ACC112 (cell line): ENCODE measurements at regions not wholly inside any gene's neighbourhood (a gene's known extent, or its start where the extent isn't known, plus 50 kb on each side); places are given as distances from the start of the nearest gene placed in this dataset.

Source experiments
- H2AFZ ChIP-seq: fragments of 200-600 bp; sonication (generic); one replicate; pipeline ENCODE4 v1.6.0; 2017; ENCODE audit warnings: antibody characterized with exemption, low read length; ENCODE audit not compliant: unreplicated experiment
- H3K27ac ChIP-seq: fragments of 200-600 bp; sonication (generic); 2 replicates; pipeline ENCODE4 v1.5.1; 2014; ENCODE audit warnings: low read depth, mild to moderate bottlenecking, antibody characterized with exemption, low read length, moderate library complexity
- H3K27me3 ChIP-seq: fragments of 200-600 bp; sonication (generic); 2 replicates; pipeline ENCODE4 v1.6.1; 2014; ENCODE audit warnings: mild to moderate bottlenecking, antibody characterized with exemption, low read length, moderate library complexity, mixed read lengths; ENCODE audit not compliant: insufficient read depth
- H3K36me3 ChIP-seq: fragments of 200-600 bp; sonication (generic); 2 replicates; pipeline ENCODE4 v1.6.1; 2016; ENCODE audit warnings: mild to moderate bottlenecking, antibody characterized with exemption, low read length, moderate library complexity, mixed read lengths; ENCODE audit not compliant: insufficient read depth
- H3K4me1 ChIP-seq: fragments of 200-600 bp; sonication (generic); one replicate; pipeline ENCODE4 v1.6.1; 2016; ENCODE audit warnings: low read length, mixed read lengths; ENCODE audit not compliant: insufficient read depth, unreplicated experiment, control insufficient read depth
- H3K4me3 ChIP-seq: fragments of 200-600 bp; sonication (generic); 2 replicates; pipeline ENCODE4 v1.5.1; 2014; ENCODE audit warnings: mild to moderate bottlenecking, low read depth, low read length
- H3K79me2 ChIP-seq: fragments of 200-600 bp; sonication (generic); one replicate; pipeline ENCODE4 v1.6.0; 2016; ENCODE audit warnings: low read length; ENCODE audit not compliant: control insufficient read depth, unreplicated experiment, insufficient read depth

- Histone ChIP-seq H3K27ac (no peak overlapping the region), H3K4me3 (no peak overlapping the region), H3K36me3 (no peaks in the 10 kb centered on the region), H2AFZ (no peak overlapping the region), H3K79me2 (no peaks in the 10 kb centered on the region), H3K27me3 (no peaks in the 10 kb centered on the region), H3K4me1 (no peaks in the 10 kb centered on the region)
These were observed 815.7 kb downstream of the BRD1 start for GRCh38 chr22:49011769-49012648.

GRCh38 chr22:49011379-49011768 lies 816.3 kb downstream of the BRD1 start:
- Histone ChIP-seq H3K4me1 (no peaks in the 10 kb centered on the region), H3K36me3 (no peaks in the 10 kb centered on the region), H3K4me3 (no peak overlapping the region), H3K27me3 (no peaks in the 10 kb centered on the region), H3K79me2 (no peaks in the 10 kb centered on the region), H2AFZ (no peak overlapping the region), H3K27ac (no peak overlapping the region)

- Histone ChIP-seq H2AFZ (no peak overlapping the region), H3K27ac (no peak overlapping the region), H3K4me1 (no peaks in the 10 kb centered on the region), H3K79me2 (no peaks in the 10 kb centered on the region), H3K4me3 (no peak overlapping the region), H3K27me3 (no peaks in the 10 kb centered on the region), H3K36me3 (no peaks in the 10 kb centered on the region)
These were observed 816.8 kb downstream of the BRD1 start for GRCh38 chr22:49010901-49011300.

- no peaks in the 10 kb centered on the region for H3K4me1 ChIP-seq
These were observed 817.4 kb downstream of the BRD1 start for GRCh38 chr22:49010070-49010863.

GRCh38 chr22:49009359-49010063 lies 818.2 kb downstream of the BRD1 start:
- no peaks in the 10 kb centered on the region for H3K4me1 ChIP-seq
- no peak overlapping the region for H3K4me3 ChIP-seq
- no peaks in the 10 kb centered on the region for H3K27me3 ChIP-seq
- H3K79me2 ChIP-seq: no peaks in the 10 kb centered on the region
- no peak overlapping the region for H3K27ac ChIP-seq
- no peak overlapping the region for H2AFZ ChIP-seq
- no peaks in the 10 kb centered on the region for H3K36me3 ChIP-seq

More at GRCh38 chr22:49010070-49010863, 817.4 kb downstream of the BRD1 start:
- Histone ChIP-seq H3K79me2 (no peaks in the 10 kb centered on the region), H2AFZ (no peak overlapping the region), H3K4me3 (no peak overlapping the region), H3K27ac (no peak overlapping the region), H3K36me3 (no peaks in the 10 kb centered on the region), H3K27me3 (no peaks in the 10 kb centered on the region)

- no peaks in the 10 kb centered on the region for H3K36me3 ChIP-seq
- H3K27ac ChIP-seq: no peak overlapping the region
- no peaks in the 10 kb centered on the region for H3K4me1 ChIP-seq
- no peaks in the 10 kb centered on the region for H3K27me3 ChIP-seq
- no peak overlapping the region for H3K4me3 ChIP-seq
- no peak overlapping the region for H2AFZ ChIP-seq
- no peaks in the 10 kb centered on the region for H3K79me2 ChIP-seq
These were observed 818.9 kb downstream of the BRD1 start for GRCh38 chr22:49008682-49009235.

GRCh38 chr22:49007013-49007653 lies 820.5 kb downstream of the BRD1 start:
- no peak overlapping the region for H2AFZ ChIP-seq
- H3K4me1 ChIP-seq: no peaks in the 10 kb centered on the region
- H3K27me3 ChIP-seq: no peaks in the 10 kb centered on the region
- H3K79me2 ChIP-seq: no peaks in the 10 kb centered on the region
- no peaks in the 10 kb centered on the region for H3K36me3 ChIP-seq
- no peak overlapping the region for H3K27ac ChIP-seq
- H3K4me3 ChIP-seq: no peak overlapping the region

- Histone ChIP-seq H3K79me2 (no peaks in the 10 kb centered on the region), H2AFZ (no peak overlapping the region), H3K4me1 (no peaks in the 10 kb centered on the region), H3K4me3 (no peak overlapping the region), H3K27ac (no peak overlapping the region), H3K36me3 (no peaks in the 10 kb centered on the region), H3K27me3 (no peaks in the 10 kb centered on the region)
These were observed 821.3 kb downstream of the BRD1 start for GRCh38 chr22:49006207-49007012.

GRCh38 chr22:49005557-49005956 lies 822.1 kb downstream of the BRD1 start:
- H3K79me2 ChIP-seq: no peaks in the 10 kb centered on the region
- H3K4me1 ChIP-seq: no peaks in the 10 kb centered on the region
- no peaks in the 10 kb centered on the region for H3K36me3 ChIP-seq
- H2AFZ ChIP-seq: no peak overlapping the region
- H3K27me3 ChIP-seq: no peaks in the 10 kb centered on the region
- no peak overlapping the region for H3K27ac ChIP-seq
- no peak overlapping the region for H3K4me3 ChIP-seq
